Anterior cingulate cortex (tissue), 58 donors: ENCODE measurements at regions not wholly inside any gene's neighbourhood (a gene's known extent, or its start where the extent isn't known, plus 50 kb on each side); places are given as distances from the start of the nearest gene placed in this dataset.

Experiments used
- DNase-seq, 58 donors: peaks; one replicate each; lab custom pipeline; 2025; lab: John Stamatoyannopoulos, UW

- DNase-seq = no peak
Measured at GRCh38 chr14:22479132-22479531, 109.9 kb downstream of the DAD1 start.

GRCh38 chr14:22478670-22479069, 110.4 kb downstream of the DAD1 start:
- no peak for DNase-seq

GRCh38 chr14:22478247-22478646, 110.8 kb downstream of the DAD1 start:
- DNase-seq = no peak

GRCh38 chr14:22477569-22478194, 111.3 kb downstream of the DAD1 start:
- DNase-seq = no peak

- no peak for DNase-seq
Measured at GRCh38 chr14:22476887-22477286, 112.1 kb downstream of the DAD1 start.

GRCh38 chr14:22476005-22476751, 112.8 kb downstream of the DAD1 start:
- DNase-seq = no peak

GRCh38 chr14:22475381-22475780, 113.6 kb downstream of the DAD1 start:
- DNase-seq = no peak

GRCh38 chr14:22474730-22475351, 114.2 kb downstream of the DAD1 start:
- no peak for DNase-seq

- DNase-seq = peak in 27 of 58 donors; percentile 5 to 54 (median 26)
Measured at GRCh38 chr14:22472935-22473854, 115.8 kb downstream of the DAD1 start.

GRCh38 chr14:22472466-22472865, 116.6 kb downstream of the DAD1 start:
- DNase-seq = no peak

- DNase-seq = peak in 28 of 58 donors; percentile 5 to 55 (median 20)
Measured at GRCh38 chr14:22471545-22472121, 117.4 kb downstream of the DAD1 start.

GRCh38 chr14:22469538-22470303, 119.3 kb downstream of the DAD1 start:
- DNase-seq = peak in 18 of 58 donors; percentile 5 to 61 (median 20)

GRCh38 chr14:22468830-22469229, 120.2 kb downstream of the DAD1 start:
- DNase-seq = no peak

- no peak for DNase-seq
Measured at GRCh38 chr14:22466491-22466890, 122.5 kb downstream of the DAD1 start.

GRCh38 chr14:22465201-22465840, 123.7 kb downstream of the DAD1 start:
- no peak for DNase-seq

GRCh38 chr14:22464422-22465142, 124.4 kb downstream of the DAD1 start:
- DNase-seq = no peak

- no peak for DNase-seq
Measured at GRCh38 chr14:22463763-22464173, 125.3 kb downstream of the DAD1 start.

- DNase-seq = no peak
Measured at GRCh38 chr14:22462923-22463322, 126.1 kb downstream of the DAD1 start.
